ENCODE measurements at regions not wholly inside any gene's neighbourhood (a gene's known extent, or its start where the extent isn't known, plus 50 kb on each side); places are given as distances from the start of the nearest gene placed in this dataset.

- no peak for TF ChIP-seq CTCF (IDR thresholded peaks at IDR 0.05)
- Histone ChIP-seq H3K36me3 (no peaks in the 10 kb centered on the region), H3K9me3 (no peaks in the 10 kb centered on the region), H3K4me3 (no peak overlapping the region), H3K27ac (no peak overlapping the region), H3K27me3 (replicated peaks; ENCODE audit: insufficient read depth) (no peaks in the 10 kb centered on the region), H3K4me1 (ENCODE audit: control insufficient read depth in 1 of 2, low read depth in 2 of 2) (no peaks in the 10 kb centered on the region)
- DNase-seq (ENCODE audit: low spot score) (no peak), ATAC-seq (ENCODE audit: insufficient number of reproducible peaks, low FRiP score, low read depth) (no peak)
Observed at GRCh38 chr21:23402929-23403520, 2204.3 kb downstream of the MRPL39 start.

GRCh38 chr21:23401278-23401677, 2206.0 kb downstream of the MRPL39 start:
- TF ChIP-seq CTCF (IDR thresholded peaks at IDR 0.05) = no peak
- DNase-seq (ENCODE audit: low spot score) = no peak
- ATAC-seq (ENCODE audit: insufficient number of reproducible peaks, low FRiP score, low read depth) = no peak
- Histone ChIP-seq H3K27me3 (replicated peaks; ENCODE audit: insufficient read depth) (no peaks in the 10 kb centered on the region), H3K4me3 (no peak overlapping the region), H3K36me3 (no peaks in the 10 kb centered on the region), H3K27ac (no peak overlapping the region), H3K9me3 (no peaks in the 10 kb centered on the region), H3K4me1 (ENCODE audit: control insufficient read depth in 1 of 2, low read depth in 2 of 2) (no peaks in the 10 kb centered on the region)

- Histone ChIP-seq H3K36me3 (no peaks in the 10 kb centered on the region), H3K4me1 (ENCODE audit: control insufficient read depth in 1 of 2, low read depth in 2 of 2) (no peaks in the 10 kb centered on the region), H3K27ac (no peak overlapping the region), H3K9me3 (no peaks in the 10 kb centered on the region), H3K4me3 (no peak overlapping the region), H3K27me3 (replicated peaks; ENCODE audit: insufficient read depth) (no peaks in the 10 kb centered on the region)
- ATAC-seq (ENCODE audit: insufficient number of reproducible peaks, low FRiP score, low read depth) (no peak), DNase-seq (ENCODE audit: low spot score) (no peak)
- no peak for TF ChIP-seq CTCF (IDR thresholded peaks at IDR 0.05)
Observed at GRCh38 chr21:23398726-23399125, 2208.6 kb downstream of the MRPL39 start.

GRCh38 chr21:23394458-23394857, 2212.8 kb downstream of the MRPL39 start:
- Histone ChIP-seq H3K9me3 (no peaks in the 10 kb centered on the region), H3K4me1 (ENCODE audit: control insufficient read depth in 1 of 2, low read depth in 2 of 2) (no peaks in the 10 kb centered on the region), H3K27ac (no peak overlapping the region), H3K27me3 (replicated peaks; ENCODE audit: insufficient read depth) (no peaks in the 10 kb centered on the region), H3K4me3 (no peak overlapping the region), H3K36me3 (no peaks in the 10 kb centered on the region)
- DNase-seq (ENCODE audit: low spot score) = no peak
- no peak for TF ChIP-seq CTCF (IDR thresholded peaks at IDR 0.05)
- ATAC-seq (ENCODE audit: insufficient number of reproducible peaks, low FRiP score, low read depth) = no peak

GRCh38 chr21:23384679-23385078, 2222.6 kb downstream of the MRPL39 start:
- Histone ChIP-seq H3K4me3 (no peak overlapping the region), H3K9me3 (no peaks in the 10 kb centered on the region), H3K27me3 (replicated peaks; ENCODE audit: insufficient read depth) (no peaks in the 10 kb centered on the region), H3K36me3 (no peaks in the 10 kb centered on the region), H3K4me1 (ENCODE audit: control insufficient read depth in 1 of 2, low read depth in 2 of 2) (no peaks in the 10 kb centered on the region), H3K27ac (no peak overlapping the region)
- DNase-seq (ENCODE audit: low spot score) = no peak
- no peak for ATAC-seq (ENCODE audit: insufficient number of reproducible peaks, low FRiP score, low read depth)
- TF ChIP-seq CTCF (IDR thresholded peaks at IDR 0.05) = no peak
